ENCODE measurements at regions not wholly inside any gene's neighbourhood (a gene's known extent, or its start where the extent isn't known, plus 50 kb on each side); places are given as distances from the start of the nearest gene placed in this dataset.

GRCh38 chr14:54104601-54105145, 148.0 kb upstream of the BMP4 start:
- Mint-ChIP-seq H3K9me3 (no peaks in the 10 kb centered on the region), H3K27me3 (no peaks in the 10 kb centered on the region), H3K36me3 (ENCODE audit: low read depth) (no peaks in the 10 kb centered on the region), H3K4me3 (no peak overlapping the region), H3K27ac (no peak overlapping the region), H3K4me1 (no peaks in the 10 kb centered on the region)
- ChIA-PET CTCF (no interaction called here), POLR2A (no interaction called here)
- no peak for DNase-seq

GRCh38 chr14:54105406-54105805, 148.8 kb upstream of the BMP4 start:
- POLR2A ChIA-PET = no interaction called here
- Mint-ChIP-seq H3K27me3 (no peaks in the 10 kb centered on the region), H3K4me1 (no peaks in the 10 kb centered on the region), H3K9me3 (no peaks in the 10 kb centered on the region), H3K4me3 (no peak overlapping the region), H3K36me3 (ENCODE audit: low read depth) (no peaks in the 10 kb centered on the region), H3K27ac (no peak overlapping the region)
- DNase-seq = no peak
- CTCF ChIA-PET = no interaction called here

DNA sequence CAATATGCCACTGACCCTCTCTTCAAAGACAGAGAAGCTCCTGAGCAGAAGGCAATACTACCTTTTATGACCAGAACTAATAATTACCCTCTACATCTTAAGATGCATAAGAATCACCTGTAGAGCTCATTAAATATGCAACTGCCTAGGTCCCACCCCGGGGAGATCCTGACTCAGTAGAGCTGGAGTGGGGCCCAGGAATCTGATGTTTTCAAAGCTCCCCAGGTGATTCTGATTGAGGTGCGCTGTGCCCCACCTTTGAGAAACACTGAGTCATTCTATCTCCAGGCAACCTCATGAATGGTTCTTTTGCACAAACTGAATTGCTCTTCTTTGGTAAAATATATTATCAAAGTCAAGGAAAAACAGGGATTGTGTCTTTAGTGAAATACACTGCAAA, 149.3 kb upstream of the BMP4 start:
- ChIA-PET CTCF (interaction anchor here (1.2 kb wide), 1 partner anchor 11 kb away, joined by 3 read pairs; no protein-coding TSS in a partner anchor), POLR2A (no interaction called here)
- no peak overlapping the region for H3K4me3 Mint-ChIP-seq
- H3K4me1 Mint-ChIP-seq = no peaks in the 10 kb centered on the region
- DNase-seq = no peak
- no peaks in the 10 kb centered on the region for H3K27me3 Mint-ChIP-seq
- no peaks in the 10 kb centered on the region for H3K9me3 Mint-ChIP-seq
- H3K36me3 Mint-ChIP-seq (ENCODE audit: low read depth) = no peaks in the 10 kb centered on the region
- no peak overlapping the region for H3K27ac Mint-ChIP-seq

- Mint-ChIP-seq H3K36me3 (ENCODE audit: low read depth) (no peaks in the 10 kb centered on the region), H3K4me1 (no peaks in the 10 kb centered on the region), H3K9me3 (no peaks in the 10 kb centered on the region), H3K27ac (no peak overlapping the region), H3K27me3 (no peaks in the 10 kb centered on the region), H3K4me3 (no peak overlapping the region)
- ChIA-PET POLR2A (no interaction called here), CTCF (interaction anchor here (1.2 kb wide), 1 partner anchor 10 kb away, joined by 3 read pairs; no protein-coding TSS in a partner anchor)
- no peak for DNase-seq
Observed at GRCh38 chr14:54106661-54107377, 150.2 kb upstream of the BMP4 start.

- Mint-ChIP-seq H3K9me3 (no peaks in the 10 kb centered on the region), H3K27ac (no peak overlapping the region), H3K27me3 (no peaks in the 10 kb centered on the region), H3K36me3 (ENCODE audit: low read depth) (no peaks in the 10 kb centered on the region), H3K4me3 (no peak overlapping the region), H3K4me1 (no peaks in the 10 kb centered on the region)
- ChIA-PET POLR2A (no interaction called here), CTCF (no interaction called here)
- DNase-seq = no peak
Observed at GRCh38 chr14:54108481-54109471, 152.2 kb upstream of the BMP4 start.

DNA sequence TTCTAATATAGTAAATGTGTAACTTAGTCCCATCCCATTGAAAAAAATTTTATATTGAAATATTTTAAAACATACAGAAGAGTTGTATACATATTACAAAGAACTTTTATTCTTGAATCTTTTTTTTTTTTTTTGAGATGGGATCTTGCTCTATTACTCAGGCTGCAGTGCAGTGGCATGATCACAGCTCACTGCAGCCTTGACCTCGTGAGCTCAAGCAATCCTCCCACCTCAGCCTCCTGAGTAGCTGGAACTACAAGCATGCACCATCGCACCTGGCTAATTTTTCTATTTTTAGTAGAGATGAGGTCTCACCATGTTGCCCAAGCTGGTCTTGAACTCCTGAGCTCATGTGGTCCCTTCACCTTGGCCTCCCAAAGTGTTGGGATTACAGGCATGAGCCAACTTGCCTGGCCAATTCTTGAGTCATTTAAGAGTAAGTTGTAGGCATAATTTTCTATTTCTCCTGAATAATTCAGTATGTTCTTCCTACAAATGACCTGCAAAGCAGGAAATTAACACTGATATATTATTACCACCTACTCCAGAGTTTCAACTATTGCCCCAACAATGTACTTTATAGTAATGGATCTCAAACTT, 153.0 kb upstream of the BMP4 start:
- no peaks in the 10 kb centered on the region for H3K36me3 Mint-ChIP-seq (ENCODE audit: low read depth)
- no peaks in the 10 kb centered on the region for H3K9me3 Mint-ChIP-seq
- no peaks in the 10 kb centered on the region for H3K4me1 Mint-ChIP-seq
- ChIA-PET CTCF (no interaction called here), POLR2A (no interaction called here)
- DNase-seq = no peak
- no peak overlapping the region for H3K4me3 Mint-ChIP-seq
- H3K27ac Mint-ChIP-seq = no peak overlapping the region
- no peaks in the 10 kb centered on the region for H3K27me3 Mint-ChIP-seq

- Mint-ChIP-seq H3K36me3 (ENCODE audit: low read depth) (no peaks in the 10 kb centered on the region), H3K4me1 (no peaks in the 10 kb centered on the region), H3K9me3 (no peaks in the 10 kb centered on the region), H3K27me3 (no peaks in the 10 kb centered on the region), H3K27ac (no peak overlapping the region), H3K4me3 (no peak overlapping the region)
- ChIA-PET CTCF (no interaction called here), POLR2A (no interaction called here)
- DNase-seq = no peak
Observed at GRCh38 chr14:54114941-54115340, 158.3 kb upstream of the BMP4 start.

- DNase-seq = no peak
- no peaks in the 10 kb centered on the region for H3K4me1 Mint-ChIP-seq
- H3K9me3 Mint-ChIP-seq = no peaks in the 10 kb centered on the region
- H3K4me3 Mint-ChIP-seq = no peak overlapping the region
- ChIA-PET CTCF (interaction anchor here (1.0 kb wide), 1 partner anchor 10 kb away, joined by 3 read pairs; no protein-coding TSS in a partner anchor), POLR2A (no interaction called here)
- H3K36me3 Mint-ChIP-seq (ENCODE audit: low read depth) = no peaks in the 10 kb centered on the region
- no peak overlapping the region for H3K27ac Mint-ChIP-seq
- H3K27me3 Mint-ChIP-seq = no peaks in the 10 kb centered on the region
Observed at GRCh38 chr14:54116198-54116885, 159.7 kb upstream of the BMP4 start.

DNA sequence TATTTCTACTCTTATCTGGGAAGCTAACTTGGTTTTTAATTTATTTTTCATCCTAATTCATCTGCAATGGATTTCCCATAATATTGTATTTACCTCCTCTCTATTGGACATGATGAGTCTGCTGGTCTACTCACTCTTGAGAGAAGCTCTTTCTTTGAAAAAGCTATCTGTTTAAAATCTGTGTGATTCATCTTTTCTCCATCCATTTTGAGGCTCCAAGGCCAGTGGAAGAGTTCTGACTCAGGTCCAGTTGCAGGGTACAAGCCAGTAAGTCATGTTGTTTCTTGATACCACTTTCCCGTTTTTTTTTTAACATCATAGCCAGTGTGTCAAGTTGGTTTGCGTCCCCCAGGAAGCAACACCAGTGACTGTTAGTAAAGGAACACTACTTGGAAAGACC, 160.3 kb upstream of the BMP4 start:
- no peaks in the 10 kb centered on the region for H3K9me3 Mint-ChIP-seq
- POLR2A ChIA-PET = no interaction called here

DNA sequence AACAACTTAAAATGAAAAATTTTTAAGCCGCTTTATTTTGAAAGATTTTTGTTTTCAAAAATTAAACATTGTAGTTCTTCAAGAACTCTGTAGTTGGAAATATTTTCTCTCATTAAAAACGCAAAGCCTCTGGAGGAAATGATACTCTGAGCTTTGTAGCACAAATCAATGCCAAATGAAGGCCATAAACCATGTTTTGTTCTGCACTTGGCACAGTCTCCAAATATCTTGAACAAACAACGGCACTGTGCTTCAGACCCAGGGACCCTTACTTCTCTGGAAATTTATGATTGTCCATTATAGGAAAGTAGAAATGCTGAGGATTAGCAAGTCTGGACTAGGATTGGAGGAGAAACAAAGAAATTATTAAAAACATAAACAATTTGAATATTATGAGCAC, 160.8 kb upstream of the BMP4 start:
- POLR2A ChIA-PET = no interaction called here
- no peaks in the 10 kb centered on the region for H3K36me3 Mint-ChIP-seq (ENCODE audit: low read depth)
- CTCF ChIA-PET = no interaction called here
- no peak for DNase-seq
- no peaks in the 10 kb centered on the region for H3K27me3 Mint-ChIP-seq
- H3K27ac Mint-ChIP-seq = no peak overlapping the region
- H3K4me3 Mint-ChIP-seq = no peak overlapping the region
- no peaks in the 10 kb centered on the region for H3K9me3 Mint-ChIP-seq
- H3K4me1 Mint-ChIP-seq = no peaks in the 10 kb centered on the region

More for the DNA sequence above, 160.3 kb upstream of the BMP4 start:
- Mint-ChIP-seq H3K36me3 (ENCODE audit: low read depth) (no peaks in the 10 kb centered on the region), H3K27me3 (no peaks in the 10 kb centered on the region), H3K4me1 (no peaks in the 10 kb centered on the region), H3K4me3 (no peak overlapping the region), H3K27ac (no peak overlapping the region)
- CTCF ChIA-PET = interaction anchor here (1.0 kb wide), 1 partner anchor 11 kb away, joined by 3 read pairs; no protein-coding TSS in a partner anchor
- DNase-seq = no peak

DNA sequence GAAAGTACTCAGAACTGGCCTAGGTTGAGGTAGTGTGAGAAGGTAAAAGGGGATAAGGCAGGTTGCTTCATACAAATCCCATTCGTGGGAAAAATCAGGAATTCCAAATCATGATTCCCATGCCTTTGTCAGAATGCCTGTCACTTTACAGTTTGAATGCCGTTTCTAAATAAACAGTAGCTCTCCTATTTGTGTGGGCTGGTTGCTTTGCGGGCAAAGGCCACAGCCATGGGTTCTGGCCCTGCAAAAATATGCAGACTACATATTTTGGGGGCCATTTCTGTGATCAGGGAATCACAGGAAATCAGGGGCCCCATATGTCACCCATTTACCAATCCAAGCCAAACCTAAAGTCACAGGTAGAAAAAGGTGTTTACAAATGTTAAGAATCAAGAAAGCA, 161.3 kb upstream of the BMP4 start:
- CTCF ChIA-PET = no interaction called here

DNA sequence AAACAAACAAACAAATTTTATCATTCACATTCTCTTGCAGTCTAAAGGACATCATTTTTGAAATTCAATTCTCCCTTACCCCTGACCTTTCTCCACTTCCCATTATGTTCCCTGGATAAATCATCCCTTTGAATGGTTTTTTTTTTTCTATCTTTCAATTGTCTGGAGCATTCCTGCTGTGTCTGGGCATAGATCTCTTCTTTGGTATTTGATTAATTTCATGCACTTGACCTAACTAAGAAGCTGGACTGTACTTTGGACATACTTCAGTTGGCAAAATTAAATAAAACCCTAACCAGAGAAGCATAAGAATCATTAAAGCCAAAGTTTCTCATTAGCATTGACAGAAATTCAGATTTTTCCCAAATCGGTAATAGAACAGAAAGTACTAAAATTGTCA, 163.6 kb upstream of the BMP4 start:
- no peaks in the 10 kb centered on the region for H3K27me3 Mint-ChIP-seq
- no peaks in the 10 kb centered on the region for H3K9me3 Mint-ChIP-seq
- ChIA-PET POLR2A (no interaction called here), CTCF (no interaction called here)
- H3K36me3 Mint-ChIP-seq (ENCODE audit: low read depth) = no peaks in the 10 kb centered on the region
- no peak overlapping the region for H3K4me3 Mint-ChIP-seq
- H3K4me1 Mint-ChIP-seq = no peaks in the 10 kb centered on the region
- DNase-seq = no peak
- no peak overlapping the region for H3K27ac Mint-ChIP-seq

More for the DNA sequence above, 161.3 kb upstream of the BMP4 start:
- no peaks in the 10 kb centered on the region for H3K4me1 Mint-ChIP-seq
- no peak overlapping the region for H3K27ac Mint-ChIP-seq
- POLR2A ChIA-PET = no interaction called here
- no peak for DNase-seq
- H3K36me3 Mint-ChIP-seq (ENCODE audit: low read depth) = no peaks in the 10 kb centered on the region
- no peak overlapping the region for H3K4me3 Mint-ChIP-seq
- H3K9me3 Mint-ChIP-seq = no peaks in the 10 kb centered on the region
- H3K27me3 Mint-ChIP-seq = no peaks in the 10 kb centered on the region

Data from activated CD4-positive, alpha-beta T cell treated with anti-CD3 and anti-CD28 coated beads, Interleukin-2, amount 10 ng/mL, durations not matched to agents 7 days and 5 days (primary cell).